GM06990 (cell line): ENCODE measurements at regions not wholly inside any gene's neighbourhood (a gene's known extent, or its start where the extent isn't known, plus 50 kb on each side); places are given as distances from the start of the nearest gene placed in this dataset.

Source experiments
- DNase-seq: peaks from one replicate; pipeline ENCODE4 v3.0.0-alpha.2; 2011; ENCODE audit not compliant: insufficient read length; ENCODE audit errors: extremely low read depth
- H3K27me3 ChIP-seq: replicated peaks from 2 replicates; pipeline ENCODE4 v1.6.0; 2011; ENCODE audit warnings: low read length; ENCODE audit not compliant: control insufficient read depth, insufficient read depth
- H3K36me3 ChIP-seq: 2 replicates; pipeline ENCODE4 v1.5.1; 2011; ENCODE audit warnings: low read length; ENCODE audit not compliant: control insufficient read depth, insufficient read depth
- H3K4me3 ChIP-seq: replicated peaks from 2 replicates; pipeline ENCODE4 v1.5.1; 2011; ENCODE audit warnings: low read depth, mild to moderate bottlenecking, control low read depth, low read length
- CTCF ChIP-seq: IDR thresholded peaks from 2 replicates; pipeline ENCODE4 v1.5.1; 2011; ENCODE audit warnings: low read length, control low read depth, mild to moderate bottlenecking, inconsistent platforms; ENCODE audit not compliant: insufficient read depth, poor library complexity, severe bottlenecking

DNA sequence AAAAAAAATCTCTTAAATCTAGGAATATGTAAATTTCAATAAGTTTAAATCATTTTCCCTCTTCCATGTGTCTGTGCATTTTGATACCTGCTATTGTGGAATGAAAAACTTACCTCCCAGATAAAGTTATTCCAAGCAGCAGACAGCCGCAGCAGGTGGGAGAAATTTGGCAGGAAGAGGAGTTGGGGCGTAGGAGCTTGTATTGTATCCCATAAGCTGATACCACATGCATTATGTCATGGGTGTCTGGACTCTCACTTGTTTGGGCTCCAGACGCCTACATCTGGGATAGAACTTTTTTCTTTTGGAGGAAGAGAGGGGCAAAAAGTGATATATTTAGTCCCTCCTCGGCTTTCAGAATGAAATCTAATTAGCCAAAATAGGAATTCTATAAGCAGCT, 59.3 kb upstream of the TCF4 start:
- no peaks in the 10 kb centered on the region for H3K36me3 ChIP-seq
- no peak for DNase-seq
- no peak overlapping the region for H3K4me3 ChIP-seq
- H3K27me3 ChIP-seq = no peaks in the 10 kb centered on the region
- TF ChIP-seq CTCF = no peak

GRCh38 chr18:55642191-55642590, 54.2 kb upstream of the TCF4 start:
- H3K36me3 ChIP-seq = no peaks in the 10 kb centered on the region
- no peak for DNase-seq
- H3K27me3 ChIP-seq = no peaks in the 10 kb centered on the region
- no peak for TF ChIP-seq CTCF
- H3K4me3 ChIP-seq = no peak overlapping the region

DNA sequence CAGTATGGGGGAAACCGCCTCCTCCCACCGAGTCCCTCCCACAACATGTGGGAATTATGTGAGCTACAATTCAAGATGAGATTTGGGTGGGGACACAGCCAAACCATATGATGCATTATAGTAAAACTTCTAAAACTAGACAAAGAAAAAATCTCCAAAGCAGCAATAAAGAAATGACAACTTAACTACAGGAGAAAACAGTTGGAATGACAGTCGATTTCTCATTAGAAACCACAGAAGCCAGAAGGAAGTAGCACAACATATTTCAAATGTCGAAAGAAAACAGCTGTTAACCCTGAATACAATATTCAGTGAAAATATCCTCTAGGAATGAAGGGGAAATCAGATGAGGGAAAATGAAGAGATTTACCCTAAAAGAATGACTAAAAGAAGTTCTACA, 53.5 kb upstream of the TCF4 start:
- Histone ChIP-seq H3K36me3 (no peaks in the 10 kb centered on the region), H3K4me3 (no peak overlapping the region), H3K27me3 (no peaks in the 10 kb centered on the region)
- no peak for DNase-seq
- no peak for TF ChIP-seq CTCF
